ENCODE measurements at regions not wholly inside any gene's neighbourhood (a gene's known extent, or its start where the extent isn't known, plus 50 kb on each side); places are given as distances from the start of the nearest gene placed in this dataset.

DNA sequence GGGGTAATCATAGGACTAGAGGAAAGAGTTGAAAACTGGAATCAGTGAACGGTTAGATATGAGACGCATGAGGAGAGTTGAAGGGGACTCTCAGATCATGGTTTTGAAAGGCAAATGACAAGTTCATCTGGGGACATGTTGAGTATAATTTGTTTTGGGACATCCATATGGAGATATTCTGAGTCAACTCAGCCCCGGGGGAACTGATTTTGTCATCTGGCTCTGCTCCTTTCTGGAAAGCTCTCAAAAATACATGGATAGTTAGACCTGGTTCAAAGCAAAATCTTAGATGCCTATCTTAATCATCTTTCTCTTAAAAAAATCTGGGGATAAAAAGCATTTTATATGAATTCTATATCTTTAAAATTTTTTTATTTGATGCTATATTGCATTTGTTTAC is 161.2 kb downstream of the SNX18 start:
- TF ChIP-seq, protein P1, sequence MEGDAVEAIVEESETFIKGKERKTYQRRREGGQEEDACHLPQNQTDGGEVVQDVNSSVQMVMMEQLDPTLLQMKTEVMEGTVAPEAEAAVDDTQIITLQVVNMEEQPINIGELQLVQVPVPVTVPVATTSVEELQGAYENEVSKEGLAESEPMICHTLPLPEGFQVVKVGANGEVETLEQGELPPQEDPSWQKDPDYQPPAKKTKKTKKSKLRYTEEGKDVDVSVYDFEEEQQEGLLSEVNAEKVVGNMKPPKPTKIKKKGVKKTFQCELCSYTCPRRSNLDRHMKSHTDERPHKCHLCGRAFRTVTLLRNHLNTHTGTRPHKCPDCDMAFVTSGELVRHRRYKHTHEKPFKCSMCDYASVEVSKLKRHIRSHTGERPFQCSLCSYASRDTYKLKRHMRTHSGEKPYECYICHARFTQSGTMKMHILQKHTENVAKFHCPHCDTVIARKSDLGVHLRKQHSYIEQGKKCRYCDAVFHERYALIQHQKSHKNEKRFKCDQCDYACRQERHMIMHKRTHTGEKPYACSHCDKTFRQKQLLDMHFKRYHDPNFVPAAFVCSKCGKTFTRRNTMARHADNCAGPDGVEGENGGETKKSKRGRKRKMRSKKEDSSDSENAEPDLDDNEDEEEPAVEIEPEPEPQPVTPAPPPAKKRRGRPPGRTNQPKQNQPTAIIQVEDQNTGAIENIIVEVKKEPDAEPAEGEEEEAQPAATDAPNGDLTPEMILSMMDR (conservative IDR thresholded peaks at IDR 0.05; ENCODE audit: low read depth, low read length), result no peak
- TF ChIP-seq EZH2 (IDR thresholded peaks at IDR 0.05; ENCODE audit: low read length, unreplicated experiment) (no peak), EZH2phosphoT487 (IDR thresholded peaks at IDR 0.05; ENCODE audit: borderline replicate concordance, low read length) (no peak)
